Keratinocyte (primary cell): ENCODE measurements at regions not wholly inside any gene's neighbourhood (a gene's known extent, or its start where the extent isn't known, plus 50 kb on each side); places are given as distances from the start of the nearest gene placed in this dataset.

Experiments used
- DNase-seq: peaks from one replicate; pipeline ENCODE4 v3.0.0-alpha.2; 2011; ENCODE audit warnings: low read depth, missing footprints, low spot score
- FAIRE-seq: peaks from 2 replicates; lab custom pipeline; 2011; peaks lifted over from hg19 to GRCh38; lab: Jason Lieb, UNC
- H2AFZ ChIP-seq: 2 replicates; pipeline ENCODE4 v1.6.0; 2012; ENCODE audit warnings: low read length, control low read depth, inconsistent platforms; ENCODE audit not compliant: control insufficient read depth
- H3K27ac ChIP-seq: 2 replicates; pipeline ENCODE4 v1.5.1; 2011; ENCODE audit warnings: low read length; ENCODE audit not compliant: control insufficient read depth, insufficient read depth
- H3K27me3 ChIP-seq: 3 replicates; pipeline ENCODE4 v1.6.0; 2011; ENCODE audit warnings: low read length; ENCODE audit not compliant: control insufficient read depth, insufficient read depth; ENCODE audit errors: extremely low read depth
- H3K36me3 ChIP-seq, 2 experiments: 2 replicates in 1 of 2; 3 replicates in 1 of 2; pipeline ENCODE4 v1.5.1; 2011; ENCODE audit warnings: low read length in 2 of 2, mild to moderate bottlenecking in 1 of 2; ENCODE audit not compliant: control insufficient read depth in 2 of 2, insufficient read depth in 2 of 2; ENCODE audit errors: extremely low read depth in 1 of 2
- H3K4me1 ChIP-seq: 3 replicates; pipeline ENCODE4 v1.5.1; 2011; ENCODE audit warnings: low read length; ENCODE audit not compliant: control insufficient read depth, insufficient read depth; ENCODE audit errors: extremely low read depth
- H3K4me2 ChIP-seq: 3 replicates; pipeline ENCODE4 v1.6.0; 2011; ENCODE audit warnings: low read depth, low read length; ENCODE audit not compliant: control insufficient read depth, insufficient read depth; ENCODE audit errors: extremely low read depth
- H3K4me3 ChIP-seq, 3 experiments: fragments of 200-600 bp in 1 of 3; sonication (generic) in 1 of 3; 2 replicates in 2 of 3; 3 replicates in 1 of 3; pipeline ENCODE4 v1.5.1; 2011 to 2016; ENCODE audit warnings: low read length in 3 of 3, mild to moderate bottlenecking in 3 of 3, control low read depth in 2 of 3, inconsistent platforms in 1 of 3, low read depth in 1 of 3, mixed read lengths in 1 of 3, mixed run types in 1 of 3, moderate library complexity in 1 of 3; ENCODE audit not compliant: control insufficient read depth in 2 of 3, insufficient read depth in 2 of 3; ENCODE audit errors: extremely low read depth in 1 of 3
- H3K79me2 ChIP-seq: 2 replicates; pipeline ENCODE4 v1.6.0; 2012; ENCODE audit warnings: low read length; ENCODE audit not compliant: control insufficient read depth, insufficient read depth
- H3K9ac ChIP-seq: 3 replicates; pipeline ENCODE4 v1.6.0; 2011; ENCODE audit warnings: low read length; ENCODE audit not compliant: control insufficient read depth, insufficient read depth; ENCODE audit errors: extremely low read depth
- H3K9me1 ChIP-seq: 3 replicates; pipeline ENCODE4 v1.6.0; 2011; ENCODE audit warnings: low read length; ENCODE audit not compliant: control insufficient read depth, insufficient read depth; ENCODE audit errors: extremely low read depth
- H3K9me3 ChIP-seq: 2 replicates; pipeline ENCODE4 v1.5.1; 2012; ENCODE audit warnings: low read depth, low read length; ENCODE audit not compliant: control insufficient read depth
- H4K20me1 ChIP-seq: 3 replicates; pipeline ENCODE4 v1.6.0; 2011; ENCODE audit warnings: low read length; ENCODE audit not compliant: control insufficient read depth, insufficient read depth; ENCODE audit errors: extremely low read depth
- CTCF ChIP-seq, 3 experiments: IDR thresholded peaks in 1 of 3; conservative IDR thresholded peaks in 1 of 3; optimal IDR thresholded peaks in 1 of 3; 2 replicates in 2 of 3; 3 replicates in 1 of 3; pipeline versions ENCODE3 to v1.5.1; 2011; ENCODE audit warnings: low read length in 3 of 3, mild to moderate bottlenecking in 3 of 3, moderate library complexity in 2 of 3, control low read depth in 1 of 3, inconsistent platforms in 1 of 3; ENCODE audit not compliant: insufficient read depth in 2 of 3; ENCODE audit errors: extremely low read depth in 1 of 3
- EZH2 ChIP-seq: IDR thresholded peaks from one replicate; pipeline ENCODE4 v1.6.1; 2012; ENCODE audit warnings: inconsistent platforms, mild to moderate bottlenecking, low read length, moderate library complexity
- dilution Hi-C: fragments of 300-500 bp; cut with MboI; formaldehyde crosslinking; loops from one replicate; pipeline ENCODE4 v1.7.0; 2020; ENCODE audit warnings: low sequenced_read_pairs; ENCODE audit not compliant: extremely low pct_ligation_motif_present

DNA sequence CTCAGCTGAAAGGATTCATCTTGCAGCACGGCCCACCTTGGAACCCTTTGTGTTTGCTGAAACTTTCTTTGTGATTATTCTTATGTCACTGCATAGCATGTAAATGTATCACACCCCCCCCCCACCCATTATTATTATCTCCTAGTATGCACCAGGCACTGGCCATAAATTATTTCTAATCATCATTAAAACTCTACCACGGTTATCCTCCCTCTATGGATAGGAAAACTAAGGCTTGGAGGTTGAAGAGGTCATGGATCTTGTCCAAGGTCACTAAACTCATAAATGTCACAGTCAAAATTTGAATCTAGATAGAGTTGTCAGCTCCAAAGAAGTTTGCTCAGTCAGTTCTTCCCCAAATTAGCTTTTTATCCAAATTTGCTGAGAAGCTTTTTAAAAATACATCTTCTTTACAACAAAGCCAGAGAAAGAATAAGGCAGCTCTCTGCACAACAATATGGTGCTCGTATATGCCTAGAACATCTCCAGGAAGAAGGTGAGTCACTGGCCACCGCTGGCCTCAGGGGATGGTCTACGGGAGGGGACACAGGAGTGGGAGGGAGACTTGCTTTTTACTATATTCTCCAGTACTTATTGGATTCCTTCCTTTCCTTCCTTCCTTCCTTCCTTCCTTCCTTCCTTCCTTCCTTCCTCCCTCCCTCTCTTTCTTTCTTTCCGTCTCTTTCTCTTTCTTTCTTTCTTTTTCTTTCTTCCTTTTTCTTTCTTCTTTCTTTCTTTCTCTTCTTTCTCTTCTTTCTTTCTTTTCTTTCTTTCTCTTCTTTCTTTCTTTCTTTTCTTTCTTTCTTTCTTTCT, 134.5 kb downstream of the VEGFA start:
- DNase-seq (no peak), FAIRE-seq (no peak)
- Histone ChIP-seq H4K20me1 (no peaks in the 10 kb centered on the region), H3K79me2 (no peaks in the 10 kb centered on the region), H2AFZ (no peak overlapping the region), H3K9me3 (no peaks in the 10 kb centered on the region), H3K4me3 (no peak overlapping the region), H3K27me3 (peaks cover 4% of the 10 kb centered on the region), H3K36me3 (no peaks in the 10 kb centered on the region), H3K27ac (no peak overlapping the region), H3K4me1 (no peaks in the 10 kb centered on the region), H3K9me1 (no peaks in the 10 kb centered on the region), H3K9ac (no peak overlapping the region), H3K4me2 (no peak overlapping the region)
- TF ChIP-seq EZH2: no peak
- dilution Hi-C loops: no loop called here

GRCh38 chr6:43903739-43904290, 133.8 kb downstream of the VEGFA start:
- H3K79me2 ChIP-seq: no peaks in the 10 kb centered on the region
- no peaks in the 10 kb centered on the region for H3K36me3 ChIP-seq
- no peaks in the 10 kb centered on the region for H4K20me1 ChIP-seq
- H3K4me3 ChIP-seq: no peak overlapping the region
- H3K4me2 ChIP-seq: no peak overlapping the region
- H3K27ac ChIP-seq: no peak overlapping the region
- DNase-seq (no peak), FAIRE-seq (no peak)
- H3K9ac ChIP-seq: no peak overlapping the region
- no peaks in the 10 kb centered on the region for H3K9me3 ChIP-seq
- no peaks in the 10 kb centered on the region for H3K4me1 ChIP-seq
- TF ChIP-seq CTCF (optimal IDR thresholded peaks at IDR 0.05 in 1 of 3, IDR thresholded peaks at IDR 0.05 in 1 of 3, conservative IDR thresholded peaks at IDR 0.05 in 1 of 3; ENCODE audit: extremely low read depth in 1 of 3, insufficient read depth in 2 of 3, low read length in 3 of 3) (no peak), EZH2 (no peak)
- peaks cover 4% of the 10 kb centered on the region for H3K27me3 ChIP-seq
- no peak overlapping the region for H2AFZ ChIP-seq
- H3K9me1 ChIP-seq: no peaks in the 10 kb centered on the region
- dilution Hi-C loops: no loop called here
